Daoy (cell line): ENCODE measurements at regions not wholly inside any gene's neighbourhood (a gene's known extent, or its start where the extent isn't known, plus 50 kb on each side); places are given as distances from the start of the nearest gene placed in this dataset.
"Not testable (repeated sequence)": the region's sequence is repeated elsewhere in the genome, so short reads cannot be mapped to it uniquely, and the experiment has no call there.

ENCODE experiments used
- DNase-seq: peaks from one replicate; pipeline ENCODE4 v3.0.0-alpha.2; 2015; ENCODE audit warnings: low read depth

DNA sequence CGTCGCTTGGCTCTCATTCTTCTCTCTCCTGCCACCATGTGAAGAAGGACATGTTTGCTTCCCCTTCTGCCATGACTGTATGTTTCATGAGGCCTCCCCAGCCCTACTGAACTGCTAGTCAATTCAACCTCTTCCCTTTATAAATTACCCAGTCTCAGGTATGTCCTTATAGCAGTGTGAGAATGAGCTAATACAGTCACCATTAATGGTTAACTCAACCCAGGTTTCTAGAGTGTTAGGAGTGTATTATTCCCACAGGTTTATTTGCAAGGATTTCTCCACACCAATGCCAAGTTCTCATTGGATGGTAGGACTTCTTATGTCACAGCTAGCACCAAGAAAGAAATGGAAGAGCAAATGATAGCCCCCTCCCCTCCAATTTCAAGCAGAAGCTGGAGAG is 71.9 kb downstream of the DYNAP start:
- DNase-seq: no peak

DNA sequence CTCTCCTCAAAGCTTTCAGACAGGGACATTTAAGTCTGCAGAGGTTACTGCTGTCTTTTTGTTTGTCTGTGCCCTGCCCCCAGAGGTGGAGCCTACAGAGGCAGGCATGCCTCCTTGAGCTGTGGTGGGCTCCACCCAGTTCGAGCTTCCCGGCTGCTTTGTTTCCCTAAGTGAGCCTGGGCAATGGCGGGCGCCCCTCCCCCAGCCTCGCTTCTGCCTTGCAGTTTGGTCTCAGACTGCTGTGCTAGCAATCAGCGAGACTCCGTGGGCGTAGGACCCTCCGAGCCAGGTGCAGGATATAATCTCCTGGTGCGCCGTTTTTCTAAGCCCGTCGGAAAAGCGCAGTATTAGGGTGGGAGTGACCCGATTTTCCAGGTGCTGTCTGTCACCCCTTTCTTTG is 78.7 kb downstream of the DYNAP start:
- not testable (repeated sequence) for DNase-seq

DNA sequence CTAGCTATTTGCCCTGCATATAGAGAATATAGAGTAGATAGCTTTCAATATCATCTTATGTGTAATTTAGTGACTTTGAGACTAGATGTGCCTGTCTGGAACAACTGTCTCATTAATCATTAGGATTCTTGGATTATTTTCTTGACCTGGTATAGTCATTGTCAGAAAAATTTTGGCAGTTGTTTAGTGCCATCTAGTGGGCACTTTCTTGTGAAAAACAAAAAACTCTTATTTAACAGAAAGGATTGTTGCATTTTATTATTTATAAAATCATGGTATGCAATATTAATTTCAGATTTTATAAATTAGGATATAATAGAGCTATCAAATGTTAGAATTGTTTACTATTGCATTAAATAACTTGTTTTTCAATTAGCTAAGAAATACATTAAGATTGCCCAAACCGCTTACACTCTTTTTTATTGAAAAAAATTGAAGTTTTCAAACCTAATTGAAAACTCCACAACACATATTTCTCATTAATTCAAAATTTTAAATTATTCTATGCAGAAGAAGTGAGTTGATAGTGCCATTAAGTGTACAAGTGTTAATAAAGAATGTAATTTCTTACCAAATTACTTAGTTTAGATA is 80.3 kb downstream of the DYNAP start:
- DNase-seq: peak; percentile 6

- no peak for DNase-seq
These were observed 81.1 kb downstream of the DYNAP start for GRCh38 chr18:54672109-54672508.

- DNase-seq: peak; percentile 4
These were observed 81.9 kb downstream of the DYNAP start for GRCh38 chr18:54672846-54673475.

DNA sequence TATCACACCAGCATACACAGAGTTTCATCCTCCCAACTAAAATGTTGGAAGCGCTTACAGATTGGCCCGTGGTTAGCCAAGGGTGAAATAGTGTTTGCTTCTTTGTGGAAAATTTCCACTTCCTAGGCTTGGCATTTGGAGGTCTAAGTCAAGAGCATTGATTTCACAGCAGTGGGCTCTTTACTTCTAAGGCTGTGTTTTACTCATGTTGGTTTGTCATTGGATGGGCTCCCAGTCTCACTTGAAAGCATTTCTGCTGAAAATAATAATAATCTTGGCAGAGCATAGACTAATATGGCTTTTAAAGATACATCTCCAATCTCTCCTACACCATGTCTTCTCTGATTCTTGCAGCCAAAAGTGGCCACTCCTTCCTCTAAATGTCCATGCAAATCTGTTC is 82.9 kb downstream of the DYNAP start:
- no peak for DNase-seq

GRCh38 chr18:54675076-54675475 is 84.0 kb downstream of the DYNAP start:
- DNase-seq: no peak

GRCh38 chr18:54679318-54680149 is 88.5 kb downstream of the DYNAP start:
- peak; percentile 35 for DNase-seq

DNA sequence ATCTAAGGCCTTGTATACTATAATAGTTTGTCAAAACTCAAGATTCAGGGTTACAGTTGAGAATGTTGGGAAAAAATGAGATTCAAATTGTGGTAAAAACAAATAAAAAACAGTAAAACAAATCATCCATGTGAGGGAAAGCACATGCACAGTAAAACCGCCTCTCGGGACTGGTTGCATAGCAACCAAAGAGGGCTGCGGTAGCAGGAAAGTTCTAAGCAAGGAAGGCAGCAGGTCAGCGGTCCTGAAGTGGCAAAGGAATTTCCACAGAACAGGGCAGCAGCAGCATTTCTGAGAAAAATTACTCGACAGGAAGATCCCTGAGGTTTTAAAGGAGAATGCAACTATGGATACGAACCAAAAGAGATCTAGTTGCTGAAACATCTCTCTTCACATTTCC is 93.7 kb downstream of the DYNAP start:
- peak; percentile 37 for DNase-seq

GRCh38 chr18:54689319-54689718 is 98.3 kb downstream of the DYNAP start:
- DNase-seq: no peak

GRCh38 chr18:54690198-54690597 is 99.2 kb downstream of the DYNAP start:
- DNase-seq: no peak

DNA sequence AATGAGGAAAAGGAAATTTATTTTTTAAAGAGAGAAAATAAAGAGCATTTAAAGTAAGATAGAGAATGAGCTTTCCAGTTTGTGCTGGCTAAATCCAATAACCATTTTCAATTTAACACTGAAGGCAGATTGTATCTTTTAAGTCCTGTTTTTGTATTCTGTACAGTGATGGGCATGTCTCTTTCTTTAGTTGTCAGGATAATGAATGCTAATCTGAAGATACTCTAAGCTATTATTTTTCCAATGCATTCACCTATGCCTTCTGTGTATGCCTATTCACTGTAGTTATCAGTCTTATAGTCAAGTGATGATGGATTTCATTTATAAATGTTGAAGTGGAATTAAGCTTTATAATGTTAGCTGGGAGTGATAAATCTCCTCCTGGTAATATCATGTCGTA is 101.4 kb downstream of the DYNAP start:
- no peak for DNase-seq

- DNase-seq: no peak
These were observed 105.7 kb downstream of the DYNAP start for GRCh38 chr18:54696616-54697293.

DNA sequence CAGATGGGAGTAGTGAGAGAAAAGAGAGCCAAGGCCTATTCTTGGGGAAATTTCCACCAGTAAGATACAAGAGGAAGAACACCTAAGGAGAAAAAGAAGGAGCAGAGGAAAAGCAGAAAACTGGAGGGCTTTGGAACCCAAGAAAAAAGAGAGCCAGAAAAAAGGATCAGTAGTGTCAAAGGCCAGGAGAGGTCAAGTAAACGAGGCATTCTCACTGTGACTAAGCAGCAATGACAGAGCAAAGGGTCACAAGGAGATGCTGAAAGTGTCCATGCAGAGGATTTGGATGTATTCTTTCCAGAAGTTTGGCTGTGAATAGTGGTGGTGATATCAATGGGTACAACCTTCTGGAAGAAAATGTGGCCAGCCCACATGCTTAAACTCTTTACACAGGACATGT is 109.5 kb downstream of the DYNAP start:
- no peak for DNase-seq

DNA sequence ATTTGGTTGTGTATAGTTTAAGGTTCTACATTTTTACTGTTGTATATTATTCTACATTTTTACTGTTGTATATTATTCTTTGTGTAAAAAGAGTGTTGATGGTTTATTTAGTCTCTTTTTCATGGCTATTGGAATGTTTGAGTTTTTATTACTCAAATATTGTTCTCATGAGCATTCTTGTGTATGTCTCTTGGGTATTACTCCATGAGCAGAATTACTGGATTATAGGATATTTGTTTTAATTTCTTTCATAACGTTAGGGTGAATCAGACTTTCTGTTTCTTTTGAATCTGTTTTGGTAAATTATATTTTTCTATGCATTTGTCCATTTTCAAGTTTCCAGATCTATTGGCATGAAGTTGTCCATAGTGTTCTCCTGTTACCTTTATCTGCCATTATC is 111.6 kb downstream of the DYNAP start:
- no peak for DNase-seq

- no peak for DNase-seq
These were observed 118.0 kb upstream of the RAB27B start for GRCh38 chr18:54710074-54710899.

- DNase-seq: no peak
These were observed 117.4 kb upstream of the RAB27B start for GRCh38 chr18:54710900-54711281.

- DNase-seq: peak; percentile 60
These were observed 116.0 kb upstream of the RAB27B start for GRCh38 chr18:54712306-54712705.

- no peak for DNase-seq
These were observed 115.5 kb upstream of the RAB27B start for GRCh38 chr18:54712758-54713157.

DNA sequence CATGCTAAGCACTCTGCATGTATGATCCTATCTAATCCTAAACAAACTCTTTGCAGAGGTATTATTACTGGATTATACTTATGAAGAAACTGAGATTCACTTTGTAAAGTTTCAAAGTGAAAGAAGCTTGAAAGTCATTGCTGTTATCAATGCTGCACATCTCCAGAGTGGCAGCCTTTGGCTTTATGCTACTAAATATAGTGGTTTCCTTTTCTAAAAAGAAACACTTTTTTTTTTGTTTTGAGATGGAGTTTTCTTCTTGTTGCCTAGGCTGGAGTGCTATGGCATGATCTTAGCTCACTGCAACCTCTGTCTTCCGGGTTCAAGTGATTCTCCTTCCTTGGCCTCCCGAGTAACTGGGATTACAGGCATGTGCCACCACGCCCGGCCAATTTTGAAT is 114.9 kb upstream of the RAB27B start:
- no peak for DNase-seq

GRCh38 chr18:54714851-54715250 is 113.4 kb upstream of the RAB27B start:
- no peak for DNase-seq

GRCh38 chr18:54716586-54716985 is 111.7 kb upstream of the RAB27B start:
- no peak for DNase-seq
